NT2/D1 (cell line): ENCODE measurements at regions not wholly inside any gene's neighbourhood (a gene's known extent, or its start where the extent isn't known, plus 50 kb on each side); places are given as distances from the start of the nearest gene placed in this dataset.

Source experiments
- DNase-seq: peaks from one replicate; pipeline ENCODE4 v3.0.0-alpha.2; 2011; ENCODE audit warnings: low read depth, low spot score
- H3K27me3 ChIP-seq: 2 replicates; pipeline ENCODE4 v1.6.0; 2011; ENCODE audit warnings: mild to moderate bottlenecking; ENCODE audit not compliant: insufficient read length, insufficient read depth
- H3K36me3 ChIP-seq: 2 replicates; pipeline ENCODE4 v1.6.1; 2011; ENCODE audit warnings: mild to moderate bottlenecking, low read length, mixed read lengths; ENCODE audit not compliant: insufficient read depth, insufficient read length
- H3K4me1 ChIP-seq: 2 replicates; pipeline ENCODE4 v1.5.1; 2011; ENCODE audit not compliant: insufficient read depth, insufficient read length
- H3K4me3 ChIP-seq: 2 replicates; pipeline ENCODE4 v1.5.1; 2011; ENCODE audit warnings: low read depth; ENCODE audit not compliant: insufficient read length
- H3K9ac ChIP-seq: 2 replicates; pipeline ENCODE4 v1.6.0; 2011; ENCODE audit warnings: low read depth; ENCODE audit not compliant: insufficient read length
- H3K9me3 ChIP-seq: 2 replicates; pipeline ENCODE4 v1.5.1; 2011; ENCODE audit warnings: mild to moderate bottlenecking, low read length; ENCODE audit not compliant: insufficient read depth
- SUZ12 ChIP-seq: IDR thresholded peaks from 2 replicates; pipeline ENCODE4 v1.6.1; 2011; ENCODE audit not compliant: insufficient read length, insufficient read depth; ENCODE audit errors: extremely low read depth
- YY1 ChIP-seq: IDR thresholded peaks from 2 replicates; pipeline ENCODE4 v1.6.1; 2011; ENCODE audit not compliant: insufficient read length, insufficient read depth
- ZNF274 ChIP-seq: IDR thresholded peaks from 2 replicates; pipeline ENCODE4 v1.6.1; 2011; ENCODE audit warnings: mild to moderate bottlenecking, low read depth, low read length

GRCh38 chr2:185990861-185991525 lies 252.4 kb downstream of the FSIP2 start:
- H3K36me3 ChIP-seq: no peaks in the 10 kb centered on the region
- H3K27me3 ChIP-seq: no peaks in the 10 kb centered on the region
- no peak for TF ChIP-seq YY1
- no peaks in the 10 kb centered on the region for H3K4me1 ChIP-seq
- peak; percentile 9 for DNase-seq
- H3K4me3 ChIP-seq: no peak overlapping the region
- no peaks in the 10 kb centered on the region for H3K9me3 ChIP-seq
- H3K9ac ChIP-seq: no peak overlapping the region

GRCh38 chr2:185998562-185999070 lies 260.0 kb downstream of the FSIP2 start:
- TF ChIP-seq SUZ12 (no peak), ZNF274 (no peak), YY1 (no peak)
- Histone ChIP-seq H3K4me1 (no peaks in the 10 kb centered on the region), H3K36me3 (no peaks in the 10 kb centered on the region), H3K27me3 (no peaks in the 10 kb centered on the region), H3K9me3 (no peaks in the 10 kb centered on the region), H3K4me3 (no peak overlapping the region), H3K9ac (no peak overlapping the region)
- no peak for DNase-seq

DNA sequence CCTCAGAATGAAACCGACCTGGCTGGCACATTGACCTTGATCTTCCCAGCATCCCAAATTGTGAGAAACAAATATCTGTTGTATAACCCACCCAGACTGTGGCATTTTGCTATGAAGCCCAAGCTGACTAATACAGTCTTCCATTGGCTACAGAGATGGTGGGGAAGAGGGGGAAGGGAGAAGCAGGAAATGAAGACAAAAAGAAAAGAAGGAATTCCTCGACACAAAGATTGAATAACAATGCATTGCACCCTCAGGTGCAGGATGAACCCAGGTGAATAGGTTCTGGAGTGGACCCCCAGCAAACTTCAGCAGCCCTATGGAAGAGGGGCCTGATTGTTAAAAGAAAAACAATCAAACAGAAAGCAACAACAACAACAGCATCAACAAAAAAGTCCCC lies 270.7 kb downstream of the FSIP2 start:
- H3K9me3 ChIP-seq: no peaks in the 10 kb centered on the region
- TF ChIP-seq SUZ12 (no peak), ZNF274 (no peak)
- peak; percentile 18 for DNase-seq
- H3K4me3 ChIP-seq: no peak overlapping the region
- H3K4me1 ChIP-seq: no peaks in the 10 kb centered on the region
- no peaks in the 10 kb centered on the region for H3K27me3 ChIP-seq
- H3K36me3 ChIP-seq: no peaks in the 10 kb centered on the region
- no peak overlapping the region for H3K9ac ChIP-seq

DNA sequence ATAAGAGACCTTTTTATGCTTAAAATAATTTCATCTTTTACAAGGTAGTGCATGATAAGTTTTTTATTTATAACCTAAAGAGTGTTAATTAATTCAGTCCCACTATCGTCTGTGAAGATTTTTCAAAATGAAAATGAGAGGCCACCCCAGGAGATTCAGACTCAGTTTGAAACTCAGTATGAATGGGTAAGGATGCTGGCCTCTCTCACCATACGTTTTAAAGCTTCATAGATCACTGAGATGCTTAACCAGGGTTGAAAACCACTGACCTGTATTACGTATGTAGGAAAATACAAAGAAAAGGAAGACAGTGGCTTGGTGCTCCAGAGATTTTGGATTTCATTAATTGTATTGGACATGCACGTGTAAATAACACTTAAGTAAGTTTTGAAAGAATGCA lies 278.7 kb downstream of the FSIP2 start:
- Histone ChIP-seq H3K9ac (no peak overlapping the region), H3K4me3 (no peak overlapping the region), H3K36me3 (no peaks in the 10 kb centered on the region), H3K4me1 (no peaks in the 10 kb centered on the region), H3K9me3 (no peaks in the 10 kb centered on the region), H3K27me3 (no peaks in the 10 kb centered on the region)
- DNase-seq: no peak
- TF ChIP-seq ZNF274: no peak
- TF ChIP-seq YY1: no peak
- no peak for TF ChIP-seq SUZ12

- Histone ChIP-seq H3K36me3 (no peaks in the 10 kb centered on the region), H3K9me3 (no peaks in the 10 kb centered on the region), H3K4me3 (no peak overlapping the region), H3K4me1 (no peaks in the 10 kb centered on the region), H3K27me3 (no peaks in the 10 kb centered on the region), H3K9ac (no peak overlapping the region)
- TF ChIP-seq ZNF274 (no peak), YY1 (no peak)
- DNase-seq: no peak
Measured at GRCh38 chr2:186024921-186025320, 286.3 kb downstream of the FSIP2 start.

GRCh38 chr2:186027922-186028321 lies 289.3 kb downstream of the FSIP2 start:
- H3K36me3 ChIP-seq: no peaks in the 10 kb centered on the region
- no peaks in the 10 kb centered on the region for H3K27me3 ChIP-seq
- no peaks in the 10 kb centered on the region for H3K9me3 ChIP-seq
- no peak overlapping the region for H3K4me3 ChIP-seq
- no peaks in the 10 kb centered on the region for H3K4me1 ChIP-seq
- H3K9ac ChIP-seq: no peak overlapping the region
- TF ChIP-seq SUZ12 (no peak), ZNF274 (no peak)
- DNase-seq: no peak

DNA sequence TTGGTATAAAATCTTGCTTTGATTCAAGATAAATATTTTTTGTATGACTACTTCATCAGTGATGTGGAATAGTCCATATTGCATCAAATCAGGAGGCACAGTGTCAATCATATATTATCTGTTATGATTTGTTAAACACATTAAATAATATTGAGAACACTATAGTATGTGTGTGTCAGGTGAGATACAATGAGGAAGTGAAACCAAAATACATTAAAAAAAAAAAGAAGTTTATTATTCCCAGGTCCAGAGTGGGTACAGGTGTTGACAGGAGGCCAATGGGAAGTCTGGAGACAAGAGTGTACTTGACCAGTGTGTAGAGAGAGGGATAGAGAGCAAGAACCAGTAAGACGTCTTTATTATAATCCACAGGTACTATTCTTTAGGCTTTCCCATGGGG lies 292.6 kb downstream of the FSIP2 start:
- Histone ChIP-seq H3K27me3 (no peaks in the 10 kb centered on the region), H3K9me3 (no peaks in the 10 kb centered on the region), H3K4me1 (no peaks in the 10 kb centered on the region), H3K4me3 (no peak overlapping the region), H3K9ac (no peak overlapping the region), H3K36me3 (no peaks in the 10 kb centered on the region)
- DNase-seq: no peak
- TF ChIP-seq YY1 (no peak), ZNF274 (no peak), SUZ12 (no peak)

DNA sequence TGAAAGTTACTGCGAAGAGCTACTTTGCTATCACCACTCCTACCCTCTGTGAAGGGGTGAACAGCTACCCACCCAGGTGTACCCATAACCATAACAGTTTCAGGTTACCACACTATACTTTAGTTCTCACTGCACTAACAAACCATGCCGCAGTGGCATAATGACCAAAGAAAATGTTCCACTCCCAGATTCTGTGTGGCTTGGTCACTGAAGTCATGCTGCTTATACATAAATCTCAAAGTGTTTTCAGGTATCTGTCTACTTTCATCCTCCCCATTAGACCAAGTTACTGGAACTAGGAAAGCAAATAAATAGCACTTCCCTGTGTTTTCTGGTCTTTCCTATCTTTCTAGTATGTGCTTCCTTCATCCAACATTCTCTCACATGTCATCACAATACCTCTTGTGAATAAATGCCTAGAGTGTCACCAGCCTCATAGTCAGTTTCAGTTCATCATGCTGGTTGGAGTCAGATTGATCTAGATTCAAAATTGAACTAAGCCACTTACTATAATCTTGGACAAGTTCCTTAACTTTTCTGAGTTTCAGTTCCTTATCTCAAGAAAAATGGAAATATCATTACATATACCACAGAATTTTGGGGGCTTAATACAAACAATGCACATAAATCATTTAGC lies 293.6 kb downstream of the FSIP2 start:
- H3K9me3 ChIP-seq: no peaks in the 10 kb centered on the region
- H3K9ac ChIP-seq: no peak overlapping the region
- no peak overlapping the region for H3K4me3 ChIP-seq
- DNase-seq: no peak
- H3K36me3 ChIP-seq: no peaks in the 10 kb centered on the region
- H3K4me1 ChIP-seq: no peaks in the 10 kb centered on the region
- TF ChIP-seq ZNF274 (no peak), YY1 (no peak), SUZ12 (no peak)
- no peaks in the 10 kb centered on the region for H3K27me3 ChIP-seq
